A549 (cell line): ENCODE measurements at regions not wholly inside any gene's neighbourhood (a gene's known extent, or its start where the extent isn't known, plus 50 kb on each side); places are given as distances from the start of the nearest gene placed in this dataset.

Source experiments
- CEBPB ChIP-seq, 2 experiments: fragments of >200 bp in 1 of 2; sonication (Bioruptor Twin) in 1 of 2; formaldehyde crosslinking in 1 of 2; IDR thresholded peaks; 2 replicates each; pipeline ENCODE4 v1.6.1; 2012 to 2016
- CTCF ChIP-seq: fragments of >200 bp; sonication (Bioruptor Twin); formaldehyde crosslinking; IDR thresholded peaks from 3 replicates; pipeline ENCODE4 v1.5.1; 2016
- RAD21 ChIP-seq, 2 experiments: fragments of >200 bp in 1 of 2; sonication (Bioruptor Twin) in 1 of 2; formaldehyde crosslinking in 1 of 2; IDR thresholded peaks in 1 of 2; conservative IDR thresholded peaks in 1 of 2; 2 replicates in 1 of 2; 3 replicates in 1 of 2; pipeline ENCODE4 v1.6.1; 2012 to 2018; ENCODE audit warnings: inconsistent platforms in 1 of 2
- USF2 ChIP-seq: fragments of 450-650 bp; IDR thresholded peaks from 2 replicates; pipeline ENCODE4 v1.6.1; 2014; ENCODE audit warnings: antibody characterized with exemption

DNA sequence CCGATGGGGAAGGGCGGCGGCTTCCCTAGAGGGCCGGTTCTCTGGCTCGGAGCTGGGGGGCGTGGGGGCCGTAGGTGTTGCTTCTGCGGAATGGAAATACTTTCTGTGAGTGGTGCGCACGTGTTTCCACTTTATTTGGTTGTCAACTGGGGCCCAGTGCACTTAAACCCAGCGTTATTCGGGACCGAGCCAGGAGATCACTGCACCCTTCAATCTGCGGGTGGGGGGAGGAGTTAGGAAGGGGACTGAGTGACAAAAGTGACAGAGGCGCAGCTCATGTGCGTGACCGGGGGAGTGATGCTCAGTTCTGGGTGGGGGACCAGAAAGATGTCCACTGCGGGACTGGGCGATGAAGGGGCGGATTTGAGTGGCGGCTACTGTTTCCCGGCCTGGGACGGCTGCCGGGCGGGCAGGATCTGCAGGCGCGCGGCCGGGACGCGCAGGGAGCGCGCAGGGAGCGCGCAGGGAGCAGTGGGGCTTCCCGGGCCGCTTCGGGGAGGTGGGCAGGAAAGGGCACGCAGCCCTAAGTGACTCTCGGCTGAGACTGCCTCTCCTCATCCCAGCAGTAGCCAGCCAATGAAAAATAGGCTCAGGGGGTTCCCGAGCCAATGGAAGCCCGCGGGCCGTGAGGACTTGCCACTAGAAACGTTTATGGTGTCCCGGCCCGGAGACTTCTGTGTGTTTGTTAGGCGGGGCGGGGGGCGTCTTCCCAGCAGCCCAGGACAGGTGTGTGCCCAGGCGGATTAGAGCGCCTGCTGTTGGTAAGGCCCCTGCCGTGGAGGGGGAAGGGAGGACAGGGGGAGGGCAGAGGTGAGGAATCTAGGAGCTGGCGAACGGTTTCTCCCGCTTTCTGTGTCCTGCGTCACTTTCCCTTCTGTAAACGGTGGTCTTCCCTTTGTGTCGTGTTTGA lies 54.3 kb upstream of the KDM7A start:
- TF ChIP-seq USF2 = no peak
- no peak for TF ChIP-seq CTCF
- no peak for TF ChIP-seq RAD21 (conservative IDR thresholded peaks at IDR 0.05 in 1 of 2, IDR thresholded peaks at IDR 0.05 in 1 of 2)
- TF ChIP-seq CEBPB (IDR thresholded peaks at IDR 0.05) = no peak
